Panc1 (cell line): ENCODE measurements at regions not wholly inside any gene's neighbourhood (a gene's known extent, or its start where the extent isn't known, plus 50 kb on each side); places are given as distances from the start of the nearest gene placed in this dataset.

Source experiments
- ATAC-seq: fragments of 200-7000 bp; cut with Tn5 transposase; 2 replicates; pipeline ENCODE4 v1.9.1; 2020; ENCODE audit warnings: mild to moderate bottlenecking, moderate library complexity
- BruUV-seq: library from RNA; stranded (reverse); fragments of 400-500 nt; replicated peaks from 2 replicates; lab custom pipeline; 2021; lab: Mats Ljungman, UMichigan
- CTCF ChIA-PET: fragments of 300-600 bp; sonication (Branson Sonifier 250); formaldehyde crosslinking; loops from one replicate; lab custom pipeline; 2022; ENCODE audit warnings: antibody characterized with exemption; lab: Charles Lee
- POLR2A ChIA-PET: fragments of 300-600 bp; sonication (Branson Sonifier 250); formaldehyde crosslinking; loops from one replicate; lab custom pipeline; 2022; ENCODE audit warnings: antibody characterized with exemption; lab: Charles Lee
- DNase-seq: peaks from one replicate; pipeline ENCODE4 v3.0.0-alpha.2; 2010; ENCODE audit warnings: low read depth, low spot score
- H3K27ac ChIP-seq: 2 replicates; pipeline ENCODE4 v1.5.1; 2011; ENCODE audit warnings: mild to moderate bottlenecking, low read length, inconsistent platforms
- H3K27me3 ChIP-seq: fragments of 200-500 bp; sonication (Bioruptor generic); 2 replicates; pipeline ENCODE4 v1.6.0; 2014; ENCODE audit warnings: low read length, inconsistent platforms; ENCODE audit not compliant: control insufficient read depth, insufficient read depth
- H3K36me3 ChIP-seq: fragments of 200-500 bp; sonication (Bioruptor generic); 2 replicates; pipeline ENCODE4 v1.5.1; 2014; ENCODE audit warnings: inconsistent platforms, mild to moderate bottlenecking, low read length, moderate library complexity; ENCODE audit not compliant: control insufficient read depth, insufficient read depth
- H3K4me1 ChIP-seq: 2 replicates; pipeline ENCODE4 v1.5.1; 2011; ENCODE audit warnings: inconsistent platforms, mild to moderate bottlenecking, low read length, moderate library complexity; ENCODE audit not compliant: control insufficient read depth, insufficient read depth
- H3K4me3 ChIP-seq, 2 experiments: 2 replicates each; pipeline ENCODE4 v1.5.1; 2011 to 2012; ENCODE audit warnings: low read depth in 2 of 2, low read length in 2 of 2, mild to moderate bottlenecking in 2 of 2, inconsistent platforms in 1 of 2, moderate library complexity in 1 of 2
- H3K9me3 ChIP-seq: fragments of 200-500 bp; sonication (Bioruptor generic); 2 replicates; pipeline ENCODE4 v1.5.1; 2014; ENCODE audit warnings: low read depth, mild to moderate bottlenecking, inconsistent platforms, low read length, moderate library complexity; ENCODE audit not compliant: control insufficient read depth, insufficient read depth
- POLR2AphosphoS5 ChIP-seq: IDR thresholded peaks from 2 replicates; pipeline ENCODE4 v1.6.1; 2012; ENCODE audit warnings: mild to moderate bottlenecking, low read depth, low read length, moderate library complexity
- SIN3A ChIP-seq: IDR thresholded peaks from 2 replicates; pipeline ENCODE4 v1.6.1; 2012; ENCODE audit warnings: low read depth, mild to moderate bottlenecking, low read length, moderate library complexity, borderline replicate concordance; ENCODE audit not compliant: insufficient read depth
- TCF7L2 ChIP-seq: IDR thresholded peaks from 2 replicates; pipeline ENCODE4 v1.6.1; 2011; ENCODE audit warnings: mild to moderate bottlenecking, low read depth, low read length, inconsistent platforms
- in situ Hi-C: cut with HindIII; loops from 2 replicates; pipeline ENCODE4 v1.10.0; 2016; ENCODE audit warnings: low sequenced_read_pairs, low pct_unique_long_range_greater_than_20kb
- intact Hi-C: fragments of 100-400 bp; cut with micrococcal nuclease; formaldehyde crosslinking; loops from one replicate; pipeline ENCODE4 v1.10.0; 2022; ENCODE audit not compliant: unreplicated experiment
- TF ChIP-seq, protein P1 (sequence below), 2 experiments: IDR thresholded peaks; 2 replicates each; pipeline ENCODE4 v1.6.1; 2011 to 2012; ENCODE audit warnings: low read depth in 2 of 2, control low read depth in 1 of 2, low read length in 1 of 2, mild to moderate bottlenecking in 1 of 2, moderate library complexity in 1 of 2; ENCODE audit not compliant: insufficient read depth in 1 of 2
- TF ChIP-seq, protein P2 (sequence below): fragments of 450-650 bp; IDR thresholded peaks from 2 replicates; pipeline ENCODE4 v1.5.1; 2017; ENCODE audit warnings: mild to moderate bottlenecking

DNA sequence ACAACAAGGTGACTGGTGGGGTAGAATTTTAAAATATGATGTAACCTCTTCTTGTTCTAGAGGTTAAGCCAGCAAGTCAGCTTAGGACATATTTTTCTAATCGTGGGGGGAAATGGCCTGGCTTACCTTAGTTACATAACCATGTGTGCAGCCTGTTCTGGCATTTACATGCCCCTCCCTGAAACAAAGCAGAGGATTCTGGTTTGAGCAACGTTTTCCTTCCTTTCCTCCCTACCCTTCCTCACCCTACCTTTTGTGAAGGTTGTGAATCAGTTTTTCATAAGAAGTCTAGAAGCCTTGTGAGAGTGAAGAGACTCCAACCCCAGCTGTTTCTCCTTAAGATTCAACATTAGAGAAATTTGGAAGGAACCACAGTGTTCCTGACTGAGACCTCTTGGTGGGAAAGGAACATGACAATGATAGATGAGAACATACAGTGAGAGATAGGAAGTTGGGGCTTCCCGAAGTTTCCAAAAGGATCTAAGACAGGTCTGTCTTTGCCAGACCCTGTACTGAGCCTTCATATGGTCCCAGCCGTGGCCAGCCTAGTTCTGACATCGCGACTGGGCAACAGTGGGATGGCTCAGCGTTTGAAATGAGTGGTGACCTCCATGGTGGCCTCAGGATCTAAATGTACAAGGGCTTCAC is 365.2 kb downstream of the SPATA31D1 start:
- no peak for ATAC-seq
- DNase-seq = no peak
- Histone ChIP-seq H3K9me3 (no peaks in the 10 kb centered on the region), H3K36me3 (no peaks in the 10 kb centered on the region), H3K27ac (no peak overlapping the region), H3K4me1 (no peaks in the 10 kb centered on the region), H3K27me3 (no peaks in the 10 kb centered on the region), H3K4me3 (no peak overlapping the region)
- in situ Hi-C loops = no loop called here
- TF ChIP-seq, protein P1, sequence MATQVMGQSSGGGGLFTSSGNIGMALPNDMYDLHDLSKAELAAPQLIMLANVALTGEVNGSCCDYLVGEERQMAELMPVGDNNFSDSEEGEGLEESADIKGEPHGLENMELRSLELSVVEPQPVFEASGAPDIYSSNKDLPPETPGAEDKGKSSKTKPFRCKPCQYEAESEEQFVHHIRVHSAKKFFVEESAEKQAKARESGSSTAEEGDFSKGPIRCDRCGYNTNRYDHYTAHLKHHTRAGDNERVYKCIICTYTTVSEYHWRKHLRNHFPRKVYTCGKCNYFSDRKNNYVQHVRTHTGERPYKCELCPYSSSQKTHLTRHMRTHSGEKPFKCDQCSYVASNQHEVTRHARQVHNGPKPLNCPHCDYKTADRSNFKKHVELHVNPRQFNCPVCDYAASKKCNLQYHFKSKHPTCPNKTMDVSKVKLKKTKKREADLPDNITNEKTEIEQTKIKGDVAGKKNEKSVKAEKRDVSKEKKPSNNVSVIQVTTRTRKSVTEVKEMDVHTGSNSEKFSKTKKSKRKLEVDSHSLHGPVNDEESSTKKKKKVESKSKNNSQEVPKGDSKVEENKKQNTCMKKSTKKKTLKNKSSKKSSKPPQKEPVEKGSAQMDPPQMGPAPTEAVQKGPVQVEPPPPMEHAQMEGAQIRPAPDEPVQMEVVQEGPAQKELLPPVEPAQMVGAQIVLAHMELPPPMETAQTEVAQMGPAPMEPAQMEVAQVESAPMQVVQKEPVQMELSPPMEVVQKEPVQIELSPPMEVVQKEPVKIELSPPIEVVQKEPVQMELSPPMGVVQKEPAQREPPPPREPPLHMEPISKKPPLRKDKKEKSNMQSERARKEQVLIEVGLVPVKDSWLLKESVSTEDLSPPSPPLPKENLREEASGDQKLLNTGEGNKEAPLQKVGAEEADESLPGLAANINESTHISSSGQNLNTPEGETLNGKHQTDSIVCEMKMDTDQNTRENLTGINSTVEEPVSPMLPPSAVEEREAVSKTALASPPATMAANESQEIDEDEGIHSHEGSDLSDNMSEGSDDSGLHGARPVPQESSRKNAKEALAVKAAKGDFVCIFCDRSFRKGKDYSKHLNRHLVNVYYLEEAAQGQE (IDR thresholded peaks at IDR 0.05; ENCODE audit: insufficient read depth in 1 of 2, low read depth in 2 of 2, low read length in 1 of 2) = no peak
- TF ChIP-seq POLR2AphosphoS5 (no peak), TCF7L2 (no peak), SIN3A (no peak)
- TF ChIP-seq, protein P2, sequence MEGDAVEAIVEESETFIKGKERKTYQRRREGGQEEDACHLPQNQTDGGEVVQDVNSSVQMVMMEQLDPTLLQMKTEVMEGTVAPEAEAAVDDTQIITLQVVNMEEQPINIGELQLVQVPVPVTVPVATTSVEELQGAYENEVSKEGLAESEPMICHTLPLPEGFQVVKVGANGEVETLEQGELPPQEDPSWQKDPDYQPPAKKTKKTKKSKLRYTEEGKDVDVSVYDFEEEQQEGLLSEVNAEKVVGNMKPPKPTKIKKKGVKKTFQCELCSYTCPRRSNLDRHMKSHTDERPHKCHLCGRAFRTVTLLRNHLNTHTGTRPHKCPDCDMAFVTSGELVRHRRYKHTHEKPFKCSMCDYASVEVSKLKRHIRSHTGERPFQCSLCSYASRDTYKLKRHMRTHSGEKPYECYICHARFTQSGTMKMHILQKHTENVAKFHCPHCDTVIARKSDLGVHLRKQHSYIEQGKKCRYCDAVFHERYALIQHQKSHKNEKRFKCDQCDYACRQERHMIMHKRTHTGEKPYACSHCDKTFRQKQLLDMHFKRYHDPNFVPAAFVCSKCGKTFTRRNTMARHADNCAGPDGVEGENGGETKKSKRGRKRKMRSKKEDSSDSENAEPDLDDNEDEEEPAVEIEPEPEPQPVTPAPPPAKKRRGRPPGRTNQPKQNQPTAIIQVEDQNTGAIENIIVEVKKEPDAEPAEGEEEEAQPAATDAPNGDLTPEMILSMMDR = no peak
- no TSS peak for BruUV-seq
- ChIA-PET POLR2A (no interaction called here), CTCF (no interaction called here)
- intact Hi-C loops = no loop called here

DNA sequence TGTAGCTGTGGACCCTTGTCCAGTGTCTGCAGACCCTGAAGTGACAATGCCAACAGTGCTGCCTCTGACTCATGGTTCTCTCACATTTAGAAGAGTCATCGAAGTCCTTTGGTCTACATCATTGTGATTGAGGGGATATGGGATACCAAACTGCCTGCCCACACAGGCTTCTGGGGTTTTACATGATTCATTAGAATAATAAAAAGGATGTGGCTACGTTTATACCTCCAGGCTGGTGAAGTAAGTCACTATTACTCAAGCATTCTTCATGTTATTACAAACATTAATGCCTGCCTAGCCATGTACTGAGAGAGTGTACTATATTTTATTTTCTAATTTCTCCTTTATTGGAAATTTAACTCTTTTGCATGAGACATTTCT is 365.7 kb downstream of the SPATA31D1 start:
- Histone ChIP-seq H3K27me3 (no peaks in the 10 kb centered on the region), H3K4me3 (no peak overlapping the region), H3K9me3 (no peaks in the 10 kb centered on the region), H3K4me1 (no peaks in the 10 kb centered on the region), H3K36me3 (no peaks in the 10 kb centered on the region), H3K27ac (no peak overlapping the region)
- DNase-seq = no peak
- no peak for ATAC-seq
- intact Hi-C loops (no loop called here), in situ Hi-C loops (no loop called here)
- ChIA-PET CTCF (no interaction called here), POLR2A (no interaction called here)
- TF ChIP-seq, protein P1 (IDR thresholded peaks at IDR 0.05; ENCODE audit: insufficient read depth in 1 of 2, low read depth in 2 of 2, low read length in 1 of 2) = no peak
- TF ChIP-seq TCF7L2 (no peak), SIN3A (no peak), POLR2AphosphoS5 (no peak)
- TF ChIP-seq, protein P2 = no peak
- BruUV-seq = no TSS peak
